RWPE1 (cell line): ENCODE measurements at regions not wholly inside any gene's neighbourhood (a gene's known extent, or its start where the extent isn't known, plus 50 kb on each side); places are given as distances from the start of the nearest gene placed in this dataset.

Experiments used
- CTCF ChIA-PET: fragments of 350-600 bp; sonication (Branson Sonifier 250); formaldehyde crosslinking; extraction: SDS; loops from one replicate; lab custom pipeline; 2021; lab: Yijun Ruan, JAX
- POLR2A ChIA-PET: fragments of 400-600 bp; formaldehyde crosslinking; extraction: SDS; loops from one replicate; lab custom pipeline; 2020; ENCODE audit warnings: antibody characterized with exemption; ENCODE audit not compliant: low non-redundant PET; lab: Yijun Ruan, JAX
- DNase-seq: peaks from one replicate; pipeline ENCODE4 v3.0.0; 2012; ENCODE audit warnings: low spot score
- H3K27ac ChIP-seq: fragments of 450-650 bp; 2 replicates; pipeline ENCODE4 v1.5.1; 2017
- TF ChIP-seq, protein P1 (sequence below): fragments of 450-650 bp; conservative IDR thresholded peaks from 2 replicates; pipeline ENCODE4 v1.5.1; 2017; ENCODE audit warnings: low read depth, mild to moderate bottlenecking

DNA sequence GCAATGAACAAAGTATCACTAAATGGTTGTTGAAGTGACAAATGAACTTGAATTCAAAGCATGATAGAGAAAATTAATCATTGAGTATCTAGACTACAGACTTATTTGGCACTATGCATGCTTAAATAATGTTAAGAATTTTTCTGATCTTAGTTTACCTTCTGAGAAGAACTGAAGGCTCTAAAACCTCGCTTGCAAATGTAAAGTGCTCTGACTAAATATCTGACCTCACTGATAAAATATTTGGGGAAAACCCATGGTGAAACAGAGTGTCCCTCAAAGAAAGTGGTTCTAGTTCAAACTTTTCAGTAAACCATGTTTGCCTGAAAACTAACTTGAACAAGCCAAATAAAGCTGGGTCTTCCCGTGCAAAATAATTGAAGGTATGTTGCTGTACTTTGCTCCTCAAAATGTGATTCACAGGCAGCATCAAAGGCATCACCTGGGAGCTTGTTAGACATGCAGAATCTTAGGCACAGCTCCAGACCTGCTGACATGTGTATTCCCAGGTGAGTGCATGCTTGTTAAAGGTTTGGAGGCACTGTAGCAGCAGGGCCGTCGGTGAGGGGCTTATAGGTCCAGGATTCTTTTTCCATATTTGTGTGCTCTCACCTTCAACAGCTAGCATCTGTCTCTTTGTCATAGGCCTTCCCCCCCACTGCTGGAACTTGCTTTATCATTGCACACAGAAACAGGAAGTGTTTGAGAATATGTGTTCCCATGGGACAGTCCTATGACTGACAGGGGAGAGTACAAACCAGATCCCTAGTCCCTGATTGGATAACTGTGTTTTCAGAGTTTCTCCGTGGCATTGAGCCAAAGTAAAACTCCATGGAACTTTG is 524.2 kb upstream of the LMCD1 start:
- POLR2A ChIA-PET, result no interaction called here
- H3K27ac ChIP-seq, result no peak overlapping the region
- DNase-seq, result no peak
- TF ChIP-seq, protein P1, sequence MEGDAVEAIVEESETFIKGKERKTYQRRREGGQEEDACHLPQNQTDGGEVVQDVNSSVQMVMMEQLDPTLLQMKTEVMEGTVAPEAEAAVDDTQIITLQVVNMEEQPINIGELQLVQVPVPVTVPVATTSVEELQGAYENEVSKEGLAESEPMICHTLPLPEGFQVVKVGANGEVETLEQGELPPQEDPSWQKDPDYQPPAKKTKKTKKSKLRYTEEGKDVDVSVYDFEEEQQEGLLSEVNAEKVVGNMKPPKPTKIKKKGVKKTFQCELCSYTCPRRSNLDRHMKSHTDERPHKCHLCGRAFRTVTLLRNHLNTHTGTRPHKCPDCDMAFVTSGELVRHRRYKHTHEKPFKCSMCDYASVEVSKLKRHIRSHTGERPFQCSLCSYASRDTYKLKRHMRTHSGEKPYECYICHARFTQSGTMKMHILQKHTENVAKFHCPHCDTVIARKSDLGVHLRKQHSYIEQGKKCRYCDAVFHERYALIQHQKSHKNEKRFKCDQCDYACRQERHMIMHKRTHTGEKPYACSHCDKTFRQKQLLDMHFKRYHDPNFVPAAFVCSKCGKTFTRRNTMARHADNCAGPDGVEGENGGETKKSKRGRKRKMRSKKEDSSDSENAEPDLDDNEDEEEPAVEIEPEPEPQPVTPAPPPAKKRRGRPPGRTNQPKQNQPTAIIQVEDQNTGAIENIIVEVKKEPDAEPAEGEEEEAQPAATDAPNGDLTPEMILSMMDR, result no peak
- CTCF ChIA-PET, result no interaction called here

DNA sequence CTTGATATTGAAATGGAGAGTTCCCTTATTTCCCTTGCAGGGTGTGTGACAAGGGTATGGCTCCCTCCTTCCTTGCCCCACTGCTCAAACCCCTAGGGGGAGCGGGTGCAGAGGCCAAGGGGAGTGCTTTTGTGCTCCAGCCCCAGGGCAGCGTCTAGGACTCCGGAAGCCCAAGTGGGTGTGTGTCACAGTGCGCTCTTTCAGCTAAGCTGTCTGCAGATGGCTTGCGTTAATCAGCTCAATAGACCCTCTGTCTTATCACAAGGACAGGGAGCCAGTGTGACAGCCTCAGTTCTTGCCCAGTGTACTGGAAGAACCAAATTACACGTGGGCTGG is 523.6 kb upstream of the LMCD1 start:
- H3K27ac ChIP-seq, result no peak overlapping the region
- DNase-seq, result no peak
- ChIA-PET CTCF (no interaction called here), POLR2A (no interaction called here)
- TF ChIP-seq, protein P1, result no peak

DNA sequence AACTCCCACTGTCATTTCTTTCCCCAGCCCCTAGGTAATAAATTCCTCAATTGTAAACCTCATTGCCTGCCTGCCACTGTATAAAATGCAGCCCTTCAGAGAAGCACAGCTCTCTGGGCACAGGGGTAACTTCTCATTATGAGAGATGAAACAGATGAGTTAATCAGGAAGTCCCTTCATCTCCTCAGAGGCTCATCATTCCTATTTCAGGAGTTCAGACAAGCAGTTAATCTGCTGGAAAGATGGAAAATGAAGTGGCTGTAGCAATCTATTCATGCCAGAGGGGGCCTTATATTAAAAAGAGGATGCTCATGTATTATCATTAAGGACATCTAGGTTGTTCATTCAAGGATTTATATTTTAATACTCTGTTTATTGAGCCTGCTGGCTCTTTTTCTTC is 519.5 kb upstream of the LMCD1 start:
- no peak for DNase-seq
- POLR2A ChIA-PET, result no interaction called here
- TF ChIP-seq, protein P1, result no peak
- no peak overlapping the region for H3K27ac ChIP-seq
- CTCF ChIA-PET, result no interaction called here

DNA sequence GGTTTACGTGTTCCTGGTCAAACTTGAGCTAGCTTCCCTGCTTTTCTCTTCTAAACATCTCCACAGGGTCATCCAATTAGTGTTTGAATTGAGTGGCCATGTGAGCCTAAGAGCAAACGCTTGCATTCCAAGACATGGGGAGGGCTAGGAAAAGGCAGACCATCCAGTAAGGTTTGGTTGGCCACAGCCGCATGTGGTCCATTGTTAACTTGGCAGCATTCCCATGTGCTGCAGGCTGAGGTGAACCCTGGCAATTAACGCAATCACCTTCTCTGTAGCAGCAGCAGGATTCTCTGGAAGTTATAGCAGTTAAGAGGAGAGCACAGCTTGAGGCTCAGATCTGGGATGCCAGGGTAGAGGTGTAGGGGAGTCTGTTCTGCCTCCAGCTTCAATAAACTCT is 502.2 kb upstream of the LMCD1 start:
- TF ChIP-seq, protein P1, result no peak
- H3K27ac ChIP-seq, result no peak overlapping the region
- CTCF ChIA-PET, result no interaction called here
- DNase-seq, result no peak
- POLR2A ChIA-PET, result no interaction called here

DNA sequence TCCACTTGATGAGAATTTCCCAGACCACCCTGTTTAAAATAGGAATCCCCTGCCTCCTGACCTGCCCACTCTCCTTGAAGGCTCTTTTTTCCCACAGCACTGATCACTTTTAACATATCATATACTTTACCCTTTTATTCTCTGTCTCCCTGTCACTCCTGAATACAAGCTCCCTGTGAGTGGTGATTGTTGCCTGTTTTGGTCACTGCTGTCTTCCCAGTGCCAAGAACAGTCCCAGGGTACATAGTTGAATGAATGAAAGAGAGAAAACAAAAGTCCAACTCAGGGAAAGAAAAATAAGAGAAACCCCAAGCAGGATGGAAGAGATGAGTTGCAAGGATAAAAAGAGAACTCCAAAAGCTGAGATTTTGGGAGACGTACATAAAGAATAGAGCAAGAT is 500.3 kb upstream of the LMCD1 start:
- TF ChIP-seq, protein P1, result no peak
- DNase-seq, result no peak
- ChIA-PET CTCF (no interaction called here), POLR2A (no interaction called here)
- H3K27ac ChIP-seq, result no peak overlapping the region

DNA sequence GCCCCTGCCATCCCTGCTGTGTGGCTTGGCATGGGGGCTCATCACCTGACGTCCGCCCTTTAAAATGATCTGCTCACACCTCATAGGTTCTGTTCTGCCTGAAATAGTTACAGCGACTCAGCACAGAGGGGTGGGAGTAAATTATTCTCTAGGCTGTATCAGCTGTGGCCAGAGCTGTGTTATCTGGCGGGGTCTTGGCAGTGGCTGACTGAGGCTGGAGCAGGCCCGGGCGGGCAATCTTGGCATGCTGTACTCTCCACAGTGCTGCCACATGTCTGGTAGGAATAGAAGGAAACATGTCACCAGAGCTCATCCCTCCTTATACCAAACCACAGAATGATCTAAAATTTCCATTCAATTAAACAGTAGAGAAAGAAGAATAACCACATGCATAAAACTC is 499.9 kb upstream of the LMCD1 start:
- no peak for DNase-seq
- CTCF ChIA-PET, result no interaction called here
- TF ChIP-seq, protein P1, result no peak
- POLR2A ChIA-PET, result no interaction called here
- no peak overlapping the region for H3K27ac ChIP-seq
